ENCODE measurements at regions not wholly inside any gene's neighbourhood (a gene's known extent, or its start where the extent isn't known, plus 50 kb on each side); places are given as distances from the start of the nearest gene placed in this dataset.

GRCh38 chr5:71825992-71826391 lies 106.9 kb downstream of the CARTPT start:
- Histone ChIP-seq H3K4me3 (ENCODE audit: control insufficient read depth in 2 of 3, extremely low read depth in 1 of 3, insufficient read depth in 2 of 3, low read depth in 1 of 3, low read length in 3 of 3) (no peak overlapping the region), H3K9me1 (ENCODE audit: control insufficient read depth, extremely low read depth, insufficient read depth, low read length) (no peaks in the 10 kb centered on the region), H2AFZ (ENCODE audit: control insufficient read depth, low read length) (no peak overlapping the region), H3K9me3 (ENCODE audit: control insufficient read depth, low read depth, low read length) (peaks cover 5% of the 10 kb centered on the region), H3K4me2 (ENCODE audit: control insufficient read depth, extremely low read depth, insufficient read depth, low read depth, low read length) (no peak overlapping the region), H3K27ac (ENCODE audit: control insufficient read depth, insufficient read depth, low read length) (no peak overlapping the region), H3K27me3 (ENCODE audit: control insufficient read depth, extremely low read depth, insufficient read depth, low read length) (no peaks in the 10 kb centered on the region), H3K9ac (ENCODE audit: control insufficient read depth, extremely low read depth, insufficient read depth, low read length) (no peak overlapping the region), H3K79me2 (ENCODE audit: control insufficient read depth, insufficient read depth, low read length) (no peaks in the 10 kb centered on the region), H3K4me1 (ENCODE audit: control insufficient read depth, extremely low read depth, insufficient read depth, low read length) (peaks cover 10% of the 10 kb centered on the region), H3K36me3 (ENCODE audit: control insufficient read depth in 2 of 2, extremely low read depth in 1 of 2, insufficient read depth in 2 of 2, low read length in 2 of 2) (no peaks in the 10 kb centered on the region), H4K20me1 (ENCODE audit: control insufficient read depth, extremely low read depth, insufficient read depth, low read length) (no peaks in the 10 kb centered on the region)
- no peak for FAIRE-seq
- dilution Hi-C loops (cut with MboI; ENCODE audit: extremely low pct_ligation_motif_present, low sequenced_read_pairs), result no loop called here
- TF ChIP-seq EZH2 (IDR thresholded peaks at IDR 0.05; ENCODE audit: low read length), result no peak
- TF ChIP-seq, protein P1, sequence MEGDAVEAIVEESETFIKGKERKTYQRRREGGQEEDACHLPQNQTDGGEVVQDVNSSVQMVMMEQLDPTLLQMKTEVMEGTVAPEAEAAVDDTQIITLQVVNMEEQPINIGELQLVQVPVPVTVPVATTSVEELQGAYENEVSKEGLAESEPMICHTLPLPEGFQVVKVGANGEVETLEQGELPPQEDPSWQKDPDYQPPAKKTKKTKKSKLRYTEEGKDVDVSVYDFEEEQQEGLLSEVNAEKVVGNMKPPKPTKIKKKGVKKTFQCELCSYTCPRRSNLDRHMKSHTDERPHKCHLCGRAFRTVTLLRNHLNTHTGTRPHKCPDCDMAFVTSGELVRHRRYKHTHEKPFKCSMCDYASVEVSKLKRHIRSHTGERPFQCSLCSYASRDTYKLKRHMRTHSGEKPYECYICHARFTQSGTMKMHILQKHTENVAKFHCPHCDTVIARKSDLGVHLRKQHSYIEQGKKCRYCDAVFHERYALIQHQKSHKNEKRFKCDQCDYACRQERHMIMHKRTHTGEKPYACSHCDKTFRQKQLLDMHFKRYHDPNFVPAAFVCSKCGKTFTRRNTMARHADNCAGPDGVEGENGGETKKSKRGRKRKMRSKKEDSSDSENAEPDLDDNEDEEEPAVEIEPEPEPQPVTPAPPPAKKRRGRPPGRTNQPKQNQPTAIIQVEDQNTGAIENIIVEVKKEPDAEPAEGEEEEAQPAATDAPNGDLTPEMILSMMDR (optimal IDR thresholded peaks at IDR 0.05 in 1 of 3, IDR thresholded peaks at IDR 0.05 in 1 of 3, conservative IDR thresholded peaks at IDR 0.05 in 1 of 3; ENCODE audit: extremely low read depth in 1 of 3, insufficient read depth in 2 of 3, low read length in 3 of 3), result no peak
- DNase-seq (ENCODE audit: low read depth, low spot score), result no peak

GRCh38 chr5:71828291-71829040 lies 109.4 kb downstream of the CARTPT start:
- Histone ChIP-seq H3K9me1 (ENCODE audit: control insufficient read depth, extremely low read depth, insufficient read depth, low read length) (no peaks in the 10 kb centered on the region), H4K20me1 (ENCODE audit: control insufficient read depth, extremely low read depth, insufficient read depth, low read length) (no peaks in the 10 kb centered on the region), H3K4me1 (ENCODE audit: control insufficient read depth, extremely low read depth, insufficient read depth, low read length) (peaks cover 10% of the 10 kb centered on the region), H3K79me2 (ENCODE audit: control insufficient read depth, insufficient read depth, low read length) (no peaks in the 10 kb centered on the region), H3K9me3 (ENCODE audit: control insufficient read depth, low read depth, low read length) (peaks cover 5% of the 10 kb centered on the region), H3K27me3 (ENCODE audit: control insufficient read depth, extremely low read depth, insufficient read depth, low read length) (no peaks in the 10 kb centered on the region), H3K4me2 (ENCODE audit: control insufficient read depth, extremely low read depth, insufficient read depth, low read depth, low read length) (no peak overlapping the region), H3K27ac (ENCODE audit: control insufficient read depth, insufficient read depth, low read length) (peak overlapping the region; percentile 39), H3K36me3 (ENCODE audit: control insufficient read depth in 2 of 2, extremely low read depth in 1 of 2, insufficient read depth in 2 of 2, low read length in 2 of 2) (no peaks in the 10 kb centered on the region), H3K4me3 (ENCODE audit: control insufficient read depth in 2 of 3, extremely low read depth in 1 of 3, insufficient read depth in 2 of 3, low read depth in 1 of 3, low read length in 3 of 3) (no peak overlapping the region), H2AFZ (ENCODE audit: control insufficient read depth, low read length) (peak overlapping the region; percentile 84), H3K9ac (ENCODE audit: control insufficient read depth, extremely low read depth, insufficient read depth, low read length) (no peak overlapping the region)
- TF ChIP-seq, protein P1 (optimal IDR thresholded peaks at IDR 0.05 in 1 of 3, IDR thresholded peaks at IDR 0.05 in 1 of 3, conservative IDR thresholded peaks at IDR 0.05 in 1 of 3; ENCODE audit: extremely low read depth in 1 of 3, insufficient read depth in 2 of 3, low read length in 3 of 3), result no peak
- no peak for TF ChIP-seq EZH2 (IDR thresholded peaks at IDR 0.05; ENCODE audit: low read length)
- FAIRE-seq (peak; percentile 64), DNase-seq (ENCODE audit: low read depth, low spot score) (no peak)
- dilution Hi-C loops (cut with MboI; ENCODE audit: extremely low pct_ligation_motif_present, low sequenced_read_pairs), result no loop called here
